DMS114 treated with DMSO at 0.1 percent for 48 hours (cell line): ENCODE measurements at regions not wholly inside any gene's neighbourhood (a gene's known extent, or its start where the extent isn't known, plus 50 kb on each side); places are given as distances from the start of the nearest gene placed in this dataset.

ENCODE experiments used
- DNase-seq: peaks from one replicate; lab custom pipeline; 2025; ENCODE audit not compliant: unreplicated experiment; lab: John Stamatoyannopoulos, UW

DNA sequence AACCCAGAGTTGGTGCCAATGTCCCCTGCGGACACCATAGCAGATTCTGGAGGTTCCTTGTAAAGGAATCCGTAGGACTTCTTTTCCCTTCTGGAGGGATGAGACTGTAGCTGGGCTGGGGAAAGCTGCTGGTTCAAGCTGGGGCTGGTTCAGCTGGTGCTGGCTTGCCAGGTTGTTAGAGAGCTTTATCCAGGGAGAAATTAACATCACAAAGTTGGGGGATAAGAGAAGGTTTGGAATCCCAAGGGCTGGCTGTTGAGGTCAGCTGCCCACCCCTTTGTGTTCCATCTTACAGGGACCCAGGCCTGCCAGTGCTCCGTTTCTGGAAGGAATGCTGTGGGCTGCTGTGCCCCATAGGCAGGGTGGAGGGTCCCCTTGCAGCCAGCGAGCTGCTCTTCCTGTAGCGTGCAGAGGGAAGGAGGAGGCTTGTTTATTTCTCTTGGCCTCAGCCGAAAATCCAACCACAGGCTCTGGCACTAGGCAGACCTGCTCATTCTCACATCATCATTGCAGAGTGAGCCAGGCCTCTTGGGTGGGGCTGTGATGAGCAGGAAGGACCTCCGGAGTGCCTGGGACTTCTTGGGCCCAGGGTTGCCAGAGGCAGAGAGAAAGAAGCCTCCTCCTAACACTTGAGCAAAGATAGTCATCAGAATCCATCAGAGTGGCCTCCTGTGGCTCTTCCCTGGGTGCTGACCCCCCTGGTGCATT lies 251.1 kb downstream of the SEC14L1 start:
- no peak for DNase-seq

DNA sequence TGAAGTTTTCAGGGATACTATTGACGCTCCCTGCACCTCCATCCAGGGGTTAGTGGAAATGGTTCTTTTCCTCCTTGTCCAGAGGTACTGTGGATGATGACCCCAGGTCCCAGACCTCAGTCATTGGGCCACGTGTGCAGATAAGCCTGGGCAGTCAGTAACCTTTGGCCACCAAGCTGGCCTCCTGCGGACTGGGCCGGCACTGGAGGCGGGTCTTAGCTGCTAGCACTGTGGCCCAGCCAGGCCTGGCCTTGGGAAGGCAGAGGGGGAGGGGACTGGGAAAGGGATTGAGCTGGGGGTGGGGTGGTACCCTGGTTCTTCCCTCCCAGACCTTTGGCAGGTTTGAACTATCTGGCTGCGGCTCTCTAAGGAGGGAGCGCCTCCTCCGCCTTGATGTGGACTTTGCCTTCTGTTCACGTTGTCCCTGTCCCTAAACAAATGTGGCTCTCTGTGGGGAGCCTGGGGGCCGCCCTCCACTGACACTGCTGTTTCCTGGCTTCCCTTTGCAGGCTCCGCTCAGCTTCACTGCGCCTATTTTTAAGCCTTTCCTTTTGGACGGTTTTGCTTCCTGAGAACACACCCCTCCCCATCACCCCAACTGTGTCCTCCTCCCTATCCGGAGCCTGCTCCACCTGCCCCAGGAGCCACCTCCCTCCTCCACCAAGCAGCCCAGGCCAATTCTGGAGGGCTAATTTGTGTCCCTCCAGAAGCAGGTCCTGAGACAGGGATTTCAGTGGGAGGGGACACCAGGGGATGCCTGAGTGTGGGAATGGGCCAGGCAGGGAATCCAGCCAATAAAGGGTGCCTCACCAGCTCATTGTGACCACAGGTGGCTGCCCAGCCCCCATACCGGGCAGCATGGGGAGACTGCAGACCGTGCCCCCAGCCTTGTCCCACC lies 251.9 kb downstream of the SEC14L1 start:
- DNase-seq: no peak

DNA sequence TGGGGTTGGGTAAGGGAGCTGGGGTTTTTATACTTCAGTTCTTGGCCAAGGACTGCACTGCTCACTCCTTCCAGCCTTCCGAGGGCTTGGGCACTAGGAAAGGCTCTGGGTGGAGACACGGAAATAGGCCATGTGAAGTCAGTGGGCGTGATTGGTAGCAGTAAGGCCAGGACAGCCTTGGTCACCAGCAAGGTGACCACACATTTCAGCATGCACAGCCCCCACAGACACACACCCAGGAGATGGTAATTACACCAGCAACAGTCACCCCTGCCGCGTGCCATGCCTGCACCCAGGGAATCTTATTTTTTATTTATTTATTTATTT lies 252.5 kb downstream of the SEC14L1 start:
- DNase-seq: no peak

DNA sequence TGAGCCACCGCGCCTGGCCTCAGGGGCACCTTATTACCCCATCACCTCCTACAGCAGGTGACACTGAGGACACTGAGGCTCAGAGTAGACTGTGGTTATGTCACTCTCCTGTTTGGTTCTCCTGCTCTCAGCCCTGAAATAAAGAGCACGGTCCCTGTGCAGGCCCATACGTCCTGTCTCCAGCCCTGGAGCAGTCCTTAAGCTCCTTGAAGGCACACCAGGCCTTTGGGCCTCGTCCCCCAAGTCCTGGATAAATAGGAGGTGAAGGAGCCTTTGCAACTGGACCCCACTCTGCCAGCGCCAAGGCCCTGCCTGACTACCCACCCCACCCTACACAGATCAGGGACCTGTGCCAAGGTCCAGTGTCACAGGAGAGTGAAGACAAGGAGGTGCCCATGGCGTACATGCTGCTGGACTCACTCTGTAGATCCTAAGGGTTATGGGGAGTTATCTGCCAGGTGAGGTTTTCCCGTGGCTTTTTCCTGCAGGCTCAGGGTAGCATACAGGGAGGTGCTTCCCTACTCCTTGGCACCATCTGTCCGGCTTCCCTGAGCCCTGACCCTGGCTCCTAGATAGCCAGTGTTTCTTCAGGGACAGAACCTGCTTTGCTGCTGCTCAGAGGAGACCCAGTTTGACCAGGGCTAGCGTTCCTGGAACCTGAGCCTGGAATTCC lies 253.2 kb downstream of the SEC14L1 start:
- no peak for DNase-seq

DNA sequence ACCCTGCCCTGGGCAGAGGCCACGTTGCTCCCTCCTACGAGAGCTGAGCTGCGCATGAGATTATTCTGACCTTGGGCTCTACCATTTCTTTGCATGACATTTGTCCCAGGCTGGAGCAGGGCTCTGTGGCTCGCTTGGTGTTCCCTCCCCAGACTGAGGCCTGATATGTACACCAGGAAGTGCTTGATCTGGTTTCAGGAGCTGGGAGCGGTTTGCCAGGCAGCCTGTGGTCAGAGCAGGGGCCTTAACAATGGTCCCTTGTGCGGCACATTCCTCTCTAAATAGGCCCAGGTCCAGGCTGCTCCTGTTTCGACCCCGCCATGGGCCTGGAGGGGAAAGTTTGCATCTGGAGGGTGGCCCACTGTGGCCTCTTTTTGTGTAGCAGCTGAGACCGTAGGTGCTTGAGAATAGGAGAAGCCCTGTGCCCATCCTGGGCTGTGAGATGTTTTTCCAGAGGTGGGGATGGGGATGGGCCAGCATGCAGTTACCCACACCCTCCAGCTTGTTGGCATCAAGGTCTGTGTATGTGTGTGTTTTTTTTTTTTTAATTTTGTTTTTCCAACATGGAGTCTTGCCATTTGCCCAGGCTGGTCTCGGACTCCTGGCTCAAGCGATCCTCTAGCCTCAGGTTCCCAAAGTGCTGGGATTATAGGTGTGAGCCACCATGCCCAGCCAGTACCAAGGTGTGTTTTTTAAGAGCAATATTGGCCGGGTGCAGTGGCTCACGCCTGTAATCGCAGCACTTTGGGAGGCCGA lies 253.9 kb downstream of the SEC14L1 start:
- no peak for DNase-seq

DNA sequence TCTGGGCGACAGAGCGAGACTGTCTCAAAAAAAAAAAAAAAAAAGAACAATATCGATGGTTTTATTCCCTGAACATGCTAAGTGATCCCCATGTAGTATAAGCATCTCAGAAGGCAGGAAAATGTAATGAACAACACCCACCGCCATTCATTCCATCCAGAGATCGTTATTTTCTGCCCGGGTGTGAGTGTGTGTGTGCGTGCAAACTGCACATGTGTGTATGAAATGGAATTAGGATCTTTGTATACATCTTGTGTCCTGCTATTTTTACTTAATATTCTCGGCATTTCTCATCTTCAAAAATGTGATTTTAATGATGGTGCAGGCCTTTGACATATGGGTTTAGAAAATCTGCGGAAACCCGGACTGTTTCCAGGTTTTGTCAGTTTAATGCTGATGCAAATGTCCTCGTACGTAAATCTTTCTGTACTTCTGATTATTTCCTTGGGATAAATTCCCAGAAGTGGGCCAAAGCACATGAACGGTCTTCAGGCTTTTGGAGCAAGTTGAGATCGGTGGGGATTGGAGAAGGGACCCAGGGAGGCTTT lies 254.8 kb downstream of the SEC14L1 start:
- no peak for DNase-seq

DNA sequence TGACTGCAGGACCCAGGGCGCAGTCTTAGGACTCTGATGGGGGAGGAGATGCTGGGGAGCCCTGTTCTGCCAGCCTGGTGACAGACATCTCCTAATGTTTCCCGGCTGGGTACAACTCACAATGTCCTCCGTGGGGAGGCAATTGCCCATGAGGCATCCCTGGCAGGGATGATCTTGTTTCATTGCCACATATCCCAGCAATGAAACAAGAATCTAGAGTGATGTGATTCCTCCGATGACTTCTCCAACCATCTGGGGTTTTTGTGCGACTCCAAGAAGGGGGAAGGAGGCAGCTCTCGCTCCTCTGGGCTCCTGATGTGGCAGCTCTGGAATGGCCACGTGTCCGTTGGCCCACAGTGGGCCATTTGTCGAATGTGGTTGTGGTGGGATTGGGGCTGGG lies 255.8 kb downstream of the SEC14L1 start:
- no peak for DNase-seq

DNA sequence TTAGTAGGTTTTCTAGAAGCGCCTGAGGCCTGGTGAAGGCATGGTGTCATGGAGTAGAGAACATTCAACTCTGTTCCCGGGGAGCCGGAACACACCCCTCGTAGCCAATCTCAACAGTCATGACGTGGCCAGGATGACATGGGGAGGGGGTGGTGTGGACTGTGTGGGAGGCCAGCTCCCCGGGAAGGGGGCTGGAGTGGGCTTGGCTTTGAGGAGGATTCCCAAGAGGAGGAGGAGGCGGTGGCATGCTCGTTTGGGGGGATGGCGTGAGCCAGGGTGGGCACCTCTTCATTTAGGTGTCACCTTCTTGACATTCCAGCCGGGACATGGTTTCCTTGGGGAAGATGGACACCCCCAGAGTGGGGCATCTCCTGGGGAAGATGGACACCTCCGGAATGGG lies 257.5 kb downstream of the SEC14L1 start:
- no peak for DNase-seq

DNA sequence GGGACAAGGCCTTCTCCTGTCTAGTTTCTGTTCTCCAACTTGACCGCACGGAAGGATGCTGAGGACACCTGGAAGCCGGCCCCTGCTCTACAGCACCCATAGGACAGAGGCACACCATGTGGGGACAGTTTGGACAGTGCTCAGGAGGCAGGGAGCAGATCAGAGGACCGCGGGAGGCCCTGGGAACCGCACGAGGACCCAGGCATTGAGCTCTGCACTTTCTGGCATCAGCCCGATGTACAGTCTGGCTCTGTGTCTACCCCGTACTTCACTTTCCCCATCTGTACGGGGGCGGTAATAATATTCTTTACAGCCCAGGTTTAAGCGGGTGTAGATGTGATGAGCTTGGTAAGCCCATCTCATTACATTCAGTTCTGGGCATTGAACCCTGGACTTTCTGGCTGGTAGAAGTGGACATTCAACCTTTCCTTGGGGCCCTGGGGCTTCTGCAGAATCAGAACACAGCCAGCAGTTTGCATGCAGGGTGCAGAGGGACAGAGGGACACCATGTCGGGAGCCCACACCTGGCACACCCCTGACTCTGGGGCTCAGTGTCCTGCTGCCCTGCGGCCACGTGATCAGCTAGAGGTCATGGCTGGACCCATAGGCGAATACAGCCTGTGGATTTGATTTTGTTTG lies 258.7 kb downstream of the SEC14L1 start:
- no peak for DNase-seq

DNA sequence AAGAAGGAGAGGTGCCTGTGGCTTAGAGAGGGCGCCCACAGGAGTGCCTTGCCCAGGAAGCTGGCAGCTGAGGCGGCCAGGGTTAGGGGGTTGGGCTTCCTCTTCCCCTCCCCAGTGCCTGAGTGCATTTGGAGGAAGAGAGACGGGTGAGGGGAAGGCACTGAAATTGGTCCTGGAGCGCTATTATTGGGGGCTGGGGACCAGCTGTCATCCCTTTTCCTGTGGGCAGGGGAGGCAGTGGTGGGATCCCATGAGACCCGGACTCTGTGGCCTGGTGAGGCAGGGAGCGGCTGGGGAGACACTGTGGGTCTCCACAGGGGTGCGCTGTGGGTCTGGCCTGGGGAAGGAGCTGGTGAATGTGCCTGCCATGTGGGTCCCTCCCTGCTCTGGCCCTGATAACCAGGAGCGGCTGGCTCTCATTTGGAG lies 259.7 kb downstream of the SEC14L1 start:
- DNase-seq: no peak

DNA sequence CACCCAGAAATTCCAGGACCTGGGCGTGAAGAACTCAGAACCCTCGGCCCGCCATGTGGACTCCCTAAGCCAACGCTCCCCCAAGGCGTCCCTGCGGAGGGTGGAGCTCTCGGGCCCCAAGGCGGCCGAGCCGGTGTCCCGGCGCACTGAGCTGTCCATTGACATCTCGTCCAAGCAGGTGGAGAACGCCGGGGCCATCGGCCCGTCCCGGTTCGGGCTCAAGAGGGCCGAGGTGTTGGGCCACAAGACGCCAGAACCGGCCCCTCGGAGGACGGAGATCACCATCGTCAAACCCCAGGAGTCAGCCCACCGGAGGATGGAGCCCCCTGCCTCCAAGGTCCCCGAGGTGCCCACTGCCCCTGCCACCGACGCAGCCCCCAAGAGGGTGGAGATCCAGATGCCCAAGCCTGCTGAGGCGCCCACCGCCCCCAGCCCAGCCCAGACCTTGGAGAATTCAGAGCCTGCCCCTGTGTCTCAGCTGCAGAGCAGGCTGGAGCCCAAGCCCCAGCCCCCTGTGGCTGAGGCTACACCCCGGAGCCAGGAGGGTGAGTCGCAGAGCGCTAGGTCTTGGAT lies 261.5 kb downstream of the SEC14L1 start:
- no peak for DNase-seq

DNA sequence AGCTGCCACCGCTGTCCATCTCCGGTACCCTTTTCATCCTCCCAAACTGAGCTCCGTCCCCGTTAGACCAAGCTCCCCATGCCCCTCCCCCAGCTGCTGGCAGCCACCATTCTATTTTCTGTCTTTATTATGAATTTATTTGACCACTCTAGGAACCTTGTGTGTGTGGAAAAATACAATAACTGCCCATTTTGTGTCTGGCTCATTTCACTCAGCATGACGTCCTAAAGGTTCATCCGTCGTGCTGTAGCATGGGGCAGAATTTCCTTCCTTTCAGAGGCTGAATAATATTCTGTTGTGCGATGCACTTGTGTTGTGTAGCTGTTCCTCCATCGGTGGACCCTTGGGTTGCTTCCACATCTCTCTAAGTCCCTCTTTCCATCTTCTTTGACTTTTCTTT lies 263.1 kb downstream of the SEC14L1 start:
- no peak for DNase-seq

DNA sequence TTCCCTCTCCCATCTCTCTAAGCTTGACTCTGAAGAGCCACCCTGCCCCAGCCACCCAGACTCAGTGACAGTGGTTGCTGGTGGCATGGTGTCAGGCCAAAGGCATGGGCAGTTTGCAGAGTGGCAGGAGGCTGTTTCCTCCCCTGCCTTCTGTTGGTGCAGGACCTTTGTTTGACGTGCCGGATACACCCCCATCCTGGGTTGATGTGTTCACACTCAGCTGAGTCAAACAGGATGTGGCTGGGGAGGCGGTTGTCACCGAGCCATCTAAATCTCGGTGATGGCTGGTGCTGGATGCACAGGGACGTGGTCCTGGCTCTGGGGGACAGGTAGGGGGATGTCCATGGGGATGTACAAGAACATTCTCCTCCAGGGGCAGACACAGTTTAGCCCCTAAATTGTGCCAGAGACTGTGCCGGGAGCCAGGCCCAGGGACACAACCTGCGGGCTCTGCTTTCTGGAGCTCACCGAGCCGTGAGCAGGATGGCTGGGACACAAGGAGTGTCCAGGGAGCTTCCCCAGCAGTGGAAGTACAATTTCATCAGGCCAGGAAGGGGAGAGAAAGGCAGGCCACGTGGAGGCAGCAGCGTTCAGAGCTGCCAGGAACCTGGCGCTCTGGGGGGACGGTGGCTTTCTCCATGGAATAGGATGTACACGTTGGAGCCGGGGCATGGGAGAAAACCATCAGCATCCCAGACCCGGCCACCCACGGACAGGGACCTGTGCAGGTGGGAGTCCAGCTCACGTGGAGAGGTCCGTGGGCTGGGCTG lies 264.2 kb downstream of the SEC14L1 start:
- DNase-seq: no peak

DNA sequence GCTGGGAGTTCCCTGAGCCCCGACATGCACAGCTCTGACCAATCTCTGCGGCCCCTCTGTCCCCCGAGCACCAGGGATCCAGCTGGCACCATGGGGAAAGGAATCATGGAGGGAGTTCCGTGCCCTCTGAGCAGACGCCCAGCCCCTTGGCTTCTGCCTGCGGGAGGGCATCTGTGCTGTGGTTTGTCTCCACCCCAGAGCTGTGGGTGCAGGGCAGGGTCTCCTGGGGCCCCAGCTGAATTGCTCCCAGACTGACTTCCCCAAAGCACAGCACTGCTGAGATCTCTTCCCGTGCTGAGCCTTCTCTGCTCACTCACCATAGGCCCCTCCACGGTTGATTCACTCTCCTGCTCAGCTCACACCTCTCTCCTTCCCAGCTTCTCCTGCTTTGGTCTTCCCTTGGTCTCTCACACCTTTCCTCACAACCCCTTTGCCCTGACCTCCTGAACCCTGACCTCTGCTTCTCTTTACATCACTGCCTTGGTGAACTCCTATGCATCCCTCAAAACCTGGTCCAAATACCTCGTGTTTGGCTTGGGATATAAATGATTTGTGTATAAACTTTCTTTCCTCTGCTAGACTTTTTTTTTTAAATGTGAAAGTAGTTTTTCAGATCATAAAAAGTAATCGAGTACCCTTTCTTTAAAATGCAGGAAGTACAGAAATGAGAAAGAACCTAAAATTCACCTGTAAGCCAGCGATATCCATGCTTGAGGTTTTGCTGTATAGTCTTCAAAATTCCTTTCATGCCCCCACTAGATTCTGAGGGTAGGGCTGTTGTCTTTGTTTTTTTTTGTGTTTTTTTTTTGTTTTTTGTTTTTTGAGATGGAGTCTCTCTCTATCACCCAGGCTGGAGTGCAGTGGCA lies 265.3 kb downstream of the SEC14L1 start:
- no peak for DNase-seq

DNA sequence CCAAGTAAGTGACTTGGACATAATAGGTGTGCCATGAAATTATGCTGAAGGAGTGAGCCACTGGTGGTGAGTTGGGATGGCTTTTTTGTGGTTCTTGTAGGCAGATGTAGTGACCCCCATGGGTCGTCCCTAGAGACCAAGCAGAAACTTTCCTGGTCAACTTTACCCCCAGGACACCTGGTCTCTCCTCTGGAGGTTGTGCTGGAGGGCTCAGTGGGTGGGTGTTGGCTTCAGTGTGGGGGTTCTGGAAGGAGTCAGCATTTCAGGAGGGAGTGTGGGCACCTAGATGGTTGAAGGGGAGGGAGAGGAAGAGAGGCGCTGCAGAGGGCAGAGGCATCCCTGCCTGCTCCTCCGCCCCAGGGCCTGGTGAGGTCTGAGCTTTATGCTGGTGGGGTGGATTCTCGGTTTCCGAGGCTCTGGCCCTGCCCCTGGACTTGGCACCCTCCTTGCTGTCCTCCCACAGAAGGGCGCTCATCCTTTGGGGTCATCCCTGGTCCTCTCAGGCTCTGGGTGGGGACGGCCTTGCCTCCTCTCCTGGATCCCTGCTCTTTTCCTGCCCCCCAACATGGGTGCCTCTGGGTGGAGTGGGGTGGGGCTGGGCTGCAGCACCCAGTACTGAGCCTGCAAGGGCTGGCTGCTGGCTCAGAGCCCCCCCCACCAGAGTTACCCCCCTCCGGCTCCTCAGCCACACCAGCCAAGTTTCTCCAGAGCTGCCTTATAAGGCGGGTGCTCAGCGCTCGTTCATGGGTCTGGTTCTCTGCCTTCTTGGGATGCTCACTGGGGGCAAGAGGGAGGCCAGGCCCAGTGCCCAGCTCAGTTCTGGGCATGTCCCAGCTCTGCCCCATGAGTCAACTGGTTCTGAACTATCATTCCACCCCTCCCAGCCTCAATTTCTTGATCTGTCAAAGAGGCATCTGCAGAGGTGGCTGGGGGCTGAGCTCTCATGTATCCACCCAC lies 266.8 kb downstream of the SEC14L1 start:
- DNase-seq: no peak

DNA sequence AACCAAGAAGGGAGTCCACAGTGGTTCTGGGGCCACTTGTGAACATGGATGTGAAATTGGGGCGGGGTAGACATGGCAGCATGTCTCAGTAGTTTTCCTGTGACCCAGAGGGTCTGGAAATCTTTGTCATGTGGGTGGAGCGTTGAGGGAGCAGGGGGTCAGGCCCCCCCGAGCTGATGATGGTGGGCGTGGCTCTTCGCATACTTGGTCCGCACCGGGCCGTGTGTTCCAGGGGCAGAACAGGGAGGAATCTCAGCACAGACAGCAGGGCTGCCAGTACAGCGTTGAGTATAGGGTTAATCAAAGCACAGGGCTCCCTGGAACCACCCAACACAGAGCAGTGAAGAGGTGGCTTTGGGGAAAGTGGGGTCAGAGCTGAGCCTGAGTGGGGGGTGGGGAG lies 267.5 kb downstream of the SEC14L1 start:
- no peak for DNase-seq
